G401 (cell line): ENCODE measurements at regions not wholly inside any gene's neighbourhood (a gene's known extent, or its start where the extent isn't known, plus 50 kb on each side); places are given as distances from the start of the nearest gene placed in this dataset.
A peak's percentile ranks its signal among the peaks of the same experiment; 100 is the strongest.

Experiments used
- DNase-seq: peaks from one replicate; pipeline ENCODE4 v3.0.0-alpha.2; 2015; ENCODE audit warnings: low spot score
- in situ Hi-C: cut with HindIII; loops from 2 replicates; pipeline ENCODE4 v1.10.0; 2016; ENCODE audit warnings: low sequenced_read_pairs, mixed read lengths

GRCh38 chr9:115712981-115713380 lies 440.6 kb upstream of the PAPPA start:
- in situ Hi-C loops: no loop called here
- DNase-seq: no peak

- peak; percentile 5 for DNase-seq
- in situ Hi-C loops: no loop called here
These were observed 437.9 kb upstream of the PAPPA start for GRCh38 chr9:115715666-115716065.

DNA sequence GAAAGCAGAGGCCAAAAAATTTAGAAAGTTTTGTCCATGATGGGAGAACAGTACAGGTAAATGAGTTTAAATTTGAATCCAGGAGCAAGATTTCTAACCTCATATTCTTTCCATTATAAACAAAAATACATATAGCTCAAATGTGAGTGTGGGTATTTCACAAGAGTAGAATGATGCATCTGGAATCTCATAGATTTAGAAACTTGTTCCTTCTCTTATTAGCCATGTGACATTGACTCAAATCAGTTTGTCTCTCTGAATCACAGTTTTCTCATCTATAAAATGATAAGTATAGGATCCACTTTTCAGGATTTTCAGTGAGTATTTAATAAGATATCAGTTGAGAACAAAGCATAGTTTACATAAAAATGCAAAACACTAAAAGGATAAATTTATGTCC lies 436.3 kb upstream of the PAPPA start:
- in situ Hi-C loops: no loop called here
- DNase-seq: no peak

DNA sequence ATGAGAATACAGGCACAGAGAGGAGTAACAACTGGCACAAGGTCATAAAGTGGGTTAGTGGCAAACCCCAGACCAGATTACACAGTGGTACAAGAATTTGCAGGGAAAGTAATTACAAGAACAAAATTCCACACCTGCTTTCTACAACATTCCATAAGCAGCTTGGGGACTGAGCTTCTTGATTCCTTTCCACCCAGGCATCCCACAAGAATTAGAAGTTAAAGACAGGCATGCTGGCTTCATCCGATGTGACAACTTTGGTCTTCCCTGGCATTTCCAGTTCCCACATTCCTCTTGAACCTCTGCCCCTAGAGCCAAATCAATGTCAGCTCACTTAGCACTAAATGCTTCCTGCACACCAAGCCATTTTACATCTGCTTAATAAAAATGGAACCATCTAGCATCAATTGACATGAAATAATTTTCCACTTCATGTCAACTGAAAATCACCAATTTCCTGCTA lies 435.8 kb upstream of the PAPPA start:
- in situ Hi-C loops: no loop called here

GRCh38 chr9:115730396-115730795 lies 423.2 kb upstream of the PAPPA start:
- in situ Hi-C loops: no loop called here
- no peak for DNase-seq

More for the DNA sequence above, 435.8 kb upstream of the PAPPA start:
- no peak for DNase-seq

DNA sequence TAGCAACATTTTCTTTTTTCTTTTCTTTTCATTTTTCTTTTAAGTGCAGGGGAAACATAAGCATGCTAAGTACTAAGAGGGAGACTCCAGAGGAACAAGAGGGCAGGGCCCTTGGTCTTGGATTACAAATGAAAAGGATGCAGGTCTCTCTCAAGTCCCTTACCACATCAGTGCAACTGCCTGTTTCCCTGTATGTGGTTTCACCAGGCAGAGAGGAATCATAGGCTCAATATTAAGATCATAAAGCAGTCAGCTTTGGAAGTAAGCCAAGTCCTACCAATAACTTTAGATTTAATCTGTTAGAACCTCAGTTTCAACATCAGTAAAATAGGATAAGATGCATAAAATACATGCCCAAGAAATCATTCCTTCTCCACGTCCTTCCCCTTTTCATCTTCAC lies 422.7 kb upstream of the PAPPA start:
- in situ Hi-C loops: no loop called here
- DNase-seq: no peak

- in situ Hi-C loops: no loop called here
- DNase-seq: no peak
These were observed 420.1 kb upstream of the PAPPA start for GRCh38 chr9:115733318-115734110.

DNA sequence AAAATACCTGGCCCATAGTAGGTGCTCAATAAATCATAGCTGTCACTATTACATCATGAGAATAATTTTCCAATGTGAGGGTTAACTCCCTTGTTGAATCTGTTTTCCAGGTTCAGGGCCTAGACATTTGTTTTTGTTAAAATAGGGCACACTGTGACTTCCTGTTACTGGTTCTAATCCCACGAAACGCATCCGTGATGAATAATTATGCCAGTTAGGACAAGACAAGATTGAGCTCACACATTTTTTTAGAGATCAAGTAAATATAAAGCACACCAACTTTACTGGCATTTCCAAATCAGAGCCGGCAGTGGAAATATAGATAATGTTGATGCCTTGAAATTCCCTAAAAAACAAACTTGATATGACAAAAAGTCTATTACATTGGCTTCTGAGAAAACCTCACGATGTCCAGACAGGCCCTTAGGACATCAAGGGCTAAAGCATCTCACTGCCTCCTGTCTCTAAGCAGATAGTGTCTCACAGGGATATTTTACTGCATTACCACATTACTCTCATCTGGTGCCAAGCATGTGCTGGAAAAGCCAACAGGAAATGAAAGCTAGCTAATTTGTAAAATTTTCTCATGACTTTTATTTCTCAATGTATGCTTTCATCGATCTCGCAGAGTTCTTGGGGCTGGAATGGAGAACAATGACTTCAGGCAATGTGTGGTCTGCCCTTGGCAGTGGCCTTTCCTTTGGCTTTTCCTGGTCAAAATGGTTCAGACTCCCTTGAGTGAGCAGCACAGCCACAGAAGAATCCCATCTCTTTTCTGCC lies 414.3 kb upstream of the PAPPA start:
- in situ Hi-C loops: no loop called here
- DNase-seq: no peak

DNA sequence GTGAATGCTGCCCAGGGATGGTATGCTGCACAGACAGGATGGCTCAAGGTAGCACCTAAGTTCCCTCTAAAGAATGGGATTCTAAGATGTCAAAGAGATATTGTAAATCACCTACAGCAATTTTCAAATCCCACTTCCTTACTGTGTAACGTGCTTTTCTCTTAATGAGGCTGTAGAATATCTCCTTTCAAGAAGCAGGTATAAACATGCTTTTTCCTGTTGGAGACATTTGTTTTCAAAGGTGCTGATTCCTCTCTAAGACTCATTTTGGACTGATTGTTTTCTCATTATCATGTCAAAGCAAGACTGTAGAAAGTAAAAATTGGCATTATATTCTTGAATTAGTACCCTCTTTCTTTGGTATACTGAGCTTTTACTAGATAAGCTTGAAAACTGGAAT lies 412.6 kb upstream of the PAPPA start:
- DNase-seq: no peak
- in situ Hi-C loops: no loop called here

- no peak for DNase-seq
- in situ Hi-C loops: no loop called here
These were observed 409.6 kb upstream of the PAPPA start for GRCh38 chr9:115743709-115744605.

GRCh38 chr9:115746496-115746895 lies 407.1 kb upstream of the PAPPA start:
- no peak for DNase-seq
- in situ Hi-C loops: no loop called here

GRCh38 chr9:115747731-115748130 lies 405.9 kb upstream of the PAPPA start:
- DNase-seq: no peak
- in situ Hi-C loops: no loop called here

- in situ Hi-C loops: no loop called here
- DNase-seq: no peak
These were observed 396.9 kb upstream of the PAPPA start for GRCh38 chr9:115756736-115757135.

DNA sequence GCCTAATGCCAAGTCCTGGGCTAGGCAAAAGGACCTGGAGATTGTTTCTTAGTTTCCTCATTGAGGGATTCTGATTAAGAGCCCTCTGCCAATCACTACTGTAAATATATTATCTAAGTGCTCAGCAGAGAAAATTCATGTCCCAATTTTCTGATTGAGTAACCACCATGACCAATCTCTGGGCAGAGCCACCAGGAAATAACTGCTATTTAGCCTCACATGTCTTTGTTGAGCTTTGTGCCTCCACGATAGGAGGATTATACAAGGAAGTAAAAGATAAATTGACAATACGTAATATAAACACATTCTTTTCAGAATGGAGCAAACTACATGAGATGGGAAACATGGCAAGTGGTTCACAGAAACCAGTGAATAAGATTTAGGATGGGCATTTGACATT lies 396.1 kb upstream of the PAPPA start:
- no peak for DNase-seq
- in situ Hi-C loops: no loop called here

DNA sequence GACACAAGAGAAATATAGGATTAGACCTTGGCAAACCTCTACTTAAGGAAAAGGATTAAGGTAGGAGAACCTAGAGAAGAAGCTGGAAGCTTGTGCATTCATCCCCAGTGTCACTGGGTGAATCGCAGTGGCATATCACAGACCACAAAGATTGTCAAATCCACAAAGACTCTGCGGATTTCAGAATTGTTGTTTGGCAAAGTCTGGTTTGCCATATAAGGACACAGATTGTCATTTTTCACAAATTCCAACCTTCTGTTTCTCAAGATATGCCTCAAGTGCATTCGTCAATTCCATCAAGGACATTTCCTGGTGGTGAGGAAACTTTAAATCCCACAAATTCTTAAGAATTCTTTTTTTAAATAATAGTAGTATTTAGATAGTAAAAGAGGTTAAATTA lies 395.1 kb upstream of the PAPPA start:
- in situ Hi-C loops: no loop called here
- DNase-seq: no peak

- in situ Hi-C loops: no loop called here
- no peak for DNase-seq
These were observed 394.2 kb upstream of the PAPPA start for GRCh38 chr9:115759426-115759825.

- in situ Hi-C loops: no loop called here
- no peak for DNase-seq
These were observed 388.9 kb upstream of the PAPPA start for GRCh38 chr9:115764645-115765044.

DNA sequence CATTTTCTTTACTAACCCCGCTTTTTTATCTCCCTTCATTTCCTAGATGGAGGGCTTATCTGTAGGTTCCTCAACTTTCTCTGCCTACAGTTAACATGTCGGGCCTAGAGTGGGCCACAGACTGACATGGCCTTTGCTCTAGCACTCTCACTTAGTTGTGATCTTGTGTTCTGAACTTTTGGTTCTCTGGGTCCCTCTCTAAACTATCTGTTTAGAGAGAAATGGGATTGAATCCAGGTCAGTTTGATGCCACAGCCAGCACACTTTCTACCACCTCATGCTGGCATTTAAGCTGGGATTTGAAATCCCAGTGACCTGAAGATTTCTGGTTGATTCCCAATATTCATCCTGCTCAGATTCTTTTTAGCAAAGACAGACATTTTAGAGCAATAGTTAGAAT lies 388.5 kb upstream of the PAPPA start:
- DNase-seq: no peak
- in situ Hi-C loops: no loop called here

DNA sequence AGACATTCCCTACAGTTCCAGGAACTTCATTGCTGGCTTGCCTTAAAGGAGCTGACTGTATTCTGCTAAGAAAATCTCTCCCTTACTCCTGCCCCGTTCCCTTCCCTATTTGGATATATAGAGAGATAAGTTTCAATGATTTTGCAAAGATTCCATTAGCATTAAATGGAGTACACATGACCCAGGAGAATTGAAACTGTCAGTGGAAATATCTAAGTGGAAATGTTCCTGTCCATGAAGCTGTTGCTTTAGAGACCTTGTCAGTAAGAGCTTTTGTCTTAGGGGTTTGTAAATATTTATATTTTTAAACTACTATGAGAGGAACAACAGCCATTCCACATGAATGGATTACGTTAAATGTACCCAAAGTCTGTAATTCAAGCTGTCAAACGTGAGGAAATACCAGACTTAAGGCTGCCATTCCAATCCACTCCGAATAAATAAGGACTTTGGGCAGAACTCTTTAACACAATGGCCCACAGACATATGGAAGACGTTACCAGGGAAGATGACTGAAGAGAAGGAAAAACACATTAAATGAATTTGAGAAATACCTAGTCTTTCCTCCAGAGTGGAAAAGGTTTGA lies 387.1 kb upstream of the PAPPA start:
- DNase-seq: no peak
- in situ Hi-C loops: no loop called here
